IMR-90 (cell line): ENCODE measurements at regions not wholly inside any gene's neighbourhood (a gene's known extent, or its start where the extent isn't known, plus 50 kb on each side); places are given as distances from the start of the nearest gene placed in this dataset.

Source experiments
- ATAC-seq: fragments of 200-7000 bp; cut with Tn5 transposase; 2 replicates; pipeline ENCODE4 v1.9.1; 2020; ENCODE audit warnings: low read depth, mild to moderate bottlenecking, moderate library complexity
- BruUV-seq: library from RNA; stranded (reverse); fragments of 400-500 nt; replicated peaks from 2 replicates; lab custom pipeline; 2021; lab: Mats Ljungman, UMichigan
- CTCF ChIA-PET: fragments of 300-600 bp; formaldehyde crosslinking; extraction: SDS; loops from one replicate; lab custom pipeline; 2021; ENCODE audit warnings: antibody characterized with exemption; lab: Yijun Ruan, JAX
- POLR2A ChIA-PET: fragments of 300-600 bp; sonication (Branson Sonifier 250); formaldehyde crosslinking; loops from one replicate; lab custom pipeline; 2022; ENCODE audit warnings: antibody characterized with exemption; ENCODE audit not compliant: unreplicated experiment; lab: Charles Lee
- DNase-seq: peaks from one replicate; pipeline ENCODE4 v3.0.0; 2013
- H2AFZ ChIP-seq: replicated peaks from 2 replicates; pipeline ENCODE3; 2013; ENCODE audit warnings: low read length, mild to moderate bottlenecking; ENCODE audit not compliant: poor library complexity
- H2AK5ac ChIP-seq: 2 replicates; pipeline ENCODE4 v1.6.1; 2013; ENCODE audit warnings: low read depth, low read length, inconsistent platforms
- H2AK9ac ChIP-seq: replicated peaks from 2 replicates; pipeline ENCODE3; 2013; ENCODE audit warnings: mild to moderate bottlenecking, low read depth, low read length, moderate library complexity; ENCODE audit not compliant: poor library complexity
- H2BK120ac ChIP-seq: 2 replicates; pipeline ENCODE4 v1.6.1; 2013; ENCODE audit warnings: low read depth, low read length, inconsistent platforms
- H2BK15ac ChIP-seq: 3 replicates; pipeline ENCODE4 v1.6.1; 2013; ENCODE audit warnings: low read depth, low read length, inconsistent platforms
- H2BK20ac ChIP-seq: 2 replicates; pipeline ENCODE4 v1.6.1; 2013; ENCODE audit warnings: low read depth, mild to moderate bottlenecking, inconsistent platforms, low read length, moderate library complexity
- H2BK5ac ChIP-seq: 2 replicates; pipeline ENCODE4 v1.6.1; 2013; ENCODE audit warnings: mild to moderate bottlenecking, low read depth, low read length, inconsistent platforms; ENCODE audit not compliant: poor library complexity, severe bottlenecking
- H3K14ac ChIP-seq: replicated peaks from 2 replicates; pipeline ENCODE4 v1.6.1; 2013; ENCODE audit warnings: low read depth, low read length, inconsistent platforms
- H3K18ac ChIP-seq: 2 replicates; pipeline ENCODE4 v1.6.1; 2013; ENCODE audit warnings: low read depth, low read length, control low read depth
- H3K23ac ChIP-seq: 2 replicates; pipeline ENCODE4 v1.6.1; 2013; ENCODE audit warnings: low read depth, low read length, inconsistent platforms
- H3K27ac ChIP-seq: 2 replicates; pipeline ENCODE4 v1.5.1; 2013; ENCODE audit warnings: mild to moderate bottlenecking, control low read depth, low read length; ENCODE audit not compliant: insufficient read depth
- H3K27me3 ChIP-seq: 2 replicates; pipeline ENCODE4 v1.6.1; 2013; ENCODE audit warnings: low read length; ENCODE audit not compliant: control insufficient read depth, insufficient read depth
- H3K36me3 ChIP-seq: 2 replicates; pipeline ENCODE4 v1.6.1; 2013; ENCODE audit warnings: low read length, mixed read lengths; ENCODE audit not compliant: control insufficient read depth, insufficient read depth
- H3K4ac ChIP-seq: 2 replicates; pipeline ENCODE4 v1.6.1; 2013; ENCODE audit warnings: low read depth, low read length, inconsistent platforms
- H3K4me1 ChIP-seq: 2 replicates; pipeline ENCODE4 v1.6.1; 2013; ENCODE audit warnings: low read length, mixed read lengths; ENCODE audit not compliant: control insufficient read depth, insufficient read depth
- H3K4me2 ChIP-seq: 2 replicates; pipeline ENCODE4 v1.6.1; 2013; ENCODE audit warnings: low read depth, mild to moderate bottlenecking, control low read depth, low read length, moderate library complexity
- H3K4me3 ChIP-seq: 2 replicates; pipeline ENCODE4 v1.5.1; 2013; ENCODE audit warnings: low read depth, mild to moderate bottlenecking, control low read depth, low read length, moderate library complexity; ENCODE audit not compliant: insufficient read depth
- H3K56ac ChIP-seq: 2 replicates; pipeline ENCODE4 v1.6.1; 2013; ENCODE audit warnings: low read length, inconsistent platforms; ENCODE audit not compliant: insufficient read depth; ENCODE audit errors: extremely low read depth
- H3K79me1 ChIP-seq, 2 experiments: 2 replicates each; pipeline ENCODE4 v1.6.1; 2013; ENCODE audit warnings: low read length in 2 of 2, inconsistent platforms in 1 of 2, low read depth in 1 of 2
- H3K9ac ChIP-seq: 2 replicates; pipeline ENCODE4 v1.6.1; 2013; ENCODE audit warnings: low read depth, low read length, control low read depth
- H3K9me1 ChIP-seq: 2 replicates; pipeline ENCODE4 v1.6.1; 2013; ENCODE audit warnings: low read length, inconsistent platforms; ENCODE audit not compliant: insufficient read depth
- H3K9me3 ChIP-seq: 2 replicates; pipeline ENCODE4 v1.6.1; 2013; ENCODE audit warnings: low read length; ENCODE audit not compliant: control insufficient read depth, insufficient read depth
- H4K20me1 ChIP-seq: 2 replicates; pipeline ENCODE4 v1.6.1; 2013; ENCODE audit warnings: low read length, inconsistent platforms; ENCODE audit not compliant: insufficient read depth
- H4K5ac ChIP-seq: 2 replicates; pipeline ENCODE4 v1.6.1; 2013; ENCODE audit warnings: mild to moderate bottlenecking, low read depth, low read length, control low read depth
- H4K8ac ChIP-seq, 2 experiments: 2 replicates each; pipeline ENCODE4 v1.6.1; 2013; ENCODE audit warnings: low read depth in 2 of 2, low read length in 2 of 2, control low read depth in 1 of 2, inconsistent platforms in 1 of 2
- H4K91ac ChIP-seq: 2 replicates; pipeline ENCODE4 v1.6.1; 2013; ENCODE audit warnings: low read depth, low read length, inconsistent platforms; ENCODE audit not compliant: insufficient read depth
- CEBPB ChIP-seq: IDR thresholded peaks from 2 replicates; pipeline ENCODE4 v1.6.1; 2012; ENCODE audit warnings: low read depth, low read length, improper control_type of control experiment
- FOS ChIP-seq: fragments of 150-350 bp; IDR thresholded peaks from 2 replicates; pipeline ENCODE4 v1.6.1; 2016; ENCODE audit warnings: low read depth, low read length
- MAZ ChIP-seq: IDR thresholded peaks from 2 replicates; pipeline ENCODE4 v1.6.1; 2012; ENCODE audit warnings: low read depth, mild to moderate bottlenecking, low read length, improper control_type of control experiment, moderate library complexity, borderline replicate concordance
- RAD21 ChIP-seq: IDR thresholded peaks from 2 replicates; pipeline ENCODE4 v1.6.1; 2012; ENCODE audit warnings: low read length, improper control_type of control experiment
- SMC3 ChIP-seq: fragments of 150-350 bp; IDR thresholded peaks from 2 replicates; pipeline ENCODE4 v1.6.1; 2016; ENCODE audit warnings: low read depth, mild to moderate bottlenecking, antibody characterized with exemption, low read length, moderate library complexity
- WGBS, 2 experiments: methylation state at CpG; one replicate each; pipeline versions ENCODE4 v1.1.5 to v1.1.7; 2013; ENCODE audit warnings: missing lambda C conversion rate in 2 of 2; ENCODE audit not compliant: insufficient read length in 1 of 2; ENCODE audit errors: extremely low coverage in 2 of 2; 5-methylcytosine and 5-hydroxymethylcytosine counted together
- dilution Hi-C: fragments of 300-500 bp; cut with HindIII; formaldehyde crosslinking; loops from one replicate; pipeline ENCODE4 v1.14.3; 2018; ENCODE audit warnings: low sequenced_read_pairs; ENCODE audit not compliant: unreplicated experiment
- in situ Hi-C: fragments of 300-500 bp; cut with MboI; formaldehyde crosslinking; loops from 3 replicates; pipeline ENCODE4 v1.14.3; 2019; ENCODE audit warnings: low sequenced_read_pairs, inconsistent platforms, mixed read lengths
- intact Hi-C: fragments of 100-400 bp; cut with micrococcal nuclease; formaldehyde crosslinking; loops from 2 replicates; pipeline ENCODE4 v1.10.0; 2022

GRCh38 chr9:99445920-99446319 is 223.8 kb downstream of the SEC61B start:
- peak overlapping the region in 1 of 2 experiments; percentile 61; a peak in 2 of 4 replicates for H4K8ac ChIP-seq
- H2AK9ac ChIP-seq: no peak overlapping the region
- in situ Hi-C loops: no loop called here
- ChIA-PET CTCF (interaction anchor here (0.6 kb wide), 1 partner anchor 22 kb away, joined by 3 read pairs; no protein-coding TSS in a partner anchor), POLR2A (no interaction called here)
- ATAC-seq (peak; percentile 24; the same call in 1 of the 2 replicates), DNase-seq (no peak)
- H3K27ac ChIP-seq: peak overlapping the region; percentile 21; the same call in 1 of the 2 replicates
- peak overlapping the region; percentile 69; the same call in 1 of the 2 replicates for H3K14ac ChIP-seq
- no peak overlapping the region for H3K9ac ChIP-seq
- H3K4ac ChIP-seq: peak overlapping the region; percentile 75
- no peaks in the 10 kb centered on the region for H3K27me3 ChIP-seq
- H2BK120ac ChIP-seq: peak overlapping the region; percentile 91
- H4K20me1 ChIP-seq: no peaks in the 10 kb centered on the region
- H4K5ac ChIP-seq: no peak overlapping the region
- TF ChIP-seq FOS (no peak), RAD21 (no peak), CEBPB (no peak), SMC3 (no peak), MAZ (no peak)
- H4K91ac ChIP-seq: no peak overlapping the region
- peak overlapping the region; percentile 67; the same call in 1 of the 2 replicates for H3K23ac ChIP-seq
- H2AFZ ChIP-seq: no peak overlapping the region
- no peaks in the 10 kb centered on the region for H3K9me3 ChIP-seq
- H3K79me1 ChIP-seq: no peaks in the 10 kb centered on the region
- BruUV-seq: no TSS peak
- peak overlapping the region; percentile 38; the same call in 1 of the 2 replicates for H3K4me2 ChIP-seq
- peak overlapping the region; percentile 59; the same call in 1 of the 2 replicates for H3K18ac ChIP-seq
- peaks cover 9% of the 10 kb centered on the region for H3K4me1 ChIP-seq
- 20% methylated on average over 3 of the region's 4 CpGs; no CpG with 5 or more reads in 1 of the 2 experiments for WGBS, 2 experiments
- H3K36me3 ChIP-seq: no peaks in the 10 kb centered on the region
- H2BK15ac ChIP-seq: peak overlapping the region; percentile 54; the same call in 1 of the 3 replicates
- H2BK5ac ChIP-seq: peak overlapping the region; percentile 83
- H3K9me1 ChIP-seq: peaks cover 13% of the 10 kb centered on the region
- no peak overlapping the region for H3K4me3 ChIP-seq
- peak overlapping the region; percentile 80 for H2BK20ac ChIP-seq
- dilution Hi-C loops: no loop called here
- intact Hi-C loops: no loop called here
- no peak overlapping the region for H2AK5ac ChIP-seq
- H3K56ac ChIP-seq: no peak overlapping the region
